ENCODE measurements at regions not wholly inside any gene's neighbourhood (a gene's known extent, or its start where the extent isn't known, plus 50 kb on each side); places are given as distances from the start of the nearest gene placed in this dataset.

GRCh38 chr4:128700659-128701350 is 108.7 kb upstream of the JADE1 start:
- H3K9me3 Mint-ChIP-seq (ENCODE audit: unreplicated experiment): no peaks in the 10 kb centered on the region
- H3K27ac Mint-ChIP-seq (ENCODE audit: unreplicated experiment): no peak overlapping the region
- Histone ChIP-seq H3K27me3 (replicated peaks; ENCODE audit: control insufficient read depth, insufficient read depth, low read length) (no peaks in the 10 kb centered on the region), H3K9me3 (no peaks in the 10 kb centered on the region), H3K4me3 (ENCODE audit: low read depth, low read length) (no peak overlapping the region), H3K36me3 (ENCODE audit: control insufficient read depth, insufficient read depth, low read length) (no peaks in the 10 kb centered on the region), H3K4me1 (no peaks in the 10 kb centered on the region)
- TF ChIP-seq CTCF (IDR thresholded peaks at IDR 0.05; ENCODE audit: insufficient read depth in 1 of 2, low read depth in 1 of 2, low read length in 1 of 2, severe bottlenecking in 1 of 2, unreplicated experiment in 1 of 2): no peak
- no peak overlapping the region for H3K4me3 Mint-ChIP-seq (ENCODE audit: unreplicated experiment)
- no peaks in the 10 kb centered on the region for H3K27me3 Mint-ChIP-seq (ENCODE audit: insufficient read depth, unreplicated experiment)
- H3K36me3 Mint-ChIP-seq (ENCODE audit: insufficient read depth, unreplicated experiment): no peaks in the 10 kb centered on the region
- ChIA-PET POLR2A (no interaction called here), CTCF (no interaction called here)
- H3K4me1 Mint-ChIP-seq (ENCODE audit: low read depth, unreplicated experiment): peaks cover 7% of the 10 kb centered on the region
- DNase-seq: no peak
- intact Hi-C loops (cut with micrococcal nuclease; ENCODE audit: unreplicated experiment): no loop called here
- BruUV-seq (replicated peaks): no TSS peak

- H3K4me1 Mint-ChIP-seq (ENCODE audit: low read depth, unreplicated experiment): peaks cover 7% of the 10 kb centered on the region
- H3K4me3 Mint-ChIP-seq (ENCODE audit: unreplicated experiment): no peak overlapping the region
- no peaks in the 10 kb centered on the region for H3K4me1 ChIP-seq
- intact Hi-C loops (cut with micrococcal nuclease; ENCODE audit: unreplicated experiment): no loop called here
- POLR2A ChIA-PET: no interaction called here
- no TSS peak for BruUV-seq (replicated peaks)
- no peaks in the 10 kb centered on the region for H3K36me3 Mint-ChIP-seq (ENCODE audit: insufficient read depth, unreplicated experiment)
- no peaks in the 10 kb centered on the region for H3K27me3 ChIP-seq (replicated peaks; ENCODE audit: control insufficient read depth, insufficient read depth, low read length)
- CTCF ChIA-PET: no interaction called here
- no peak for DNase-seq
- H3K27me3 Mint-ChIP-seq (ENCODE audit: insufficient read depth, unreplicated experiment): no peaks in the 10 kb centered on the region
- peaks cover 2% of the 10 kb centered on the region for H3K9me3 Mint-ChIP-seq (ENCODE audit: unreplicated experiment)
- H3K4me3 ChIP-seq (ENCODE audit: low read depth, low read length): no peak overlapping the region
- H3K27ac Mint-ChIP-seq (ENCODE audit: unreplicated experiment): no peak overlapping the region
- no peak for TF ChIP-seq CTCF (IDR thresholded peaks at IDR 0.05; ENCODE audit: insufficient read depth in 1 of 2, low read depth in 1 of 2, low read length in 1 of 2, severe bottlenecking in 1 of 2, unreplicated experiment in 1 of 2)
- H3K9me3 ChIP-seq: no peaks in the 10 kb centered on the region
- no peaks in the 10 kb centered on the region for H3K36me3 ChIP-seq (ENCODE audit: control insufficient read depth, insufficient read depth, low read length)
These were observed 111.1 kb upstream of the JADE1 start for GRCh38 chr4:128698386-128698785.

- BruUV-seq (replicated peaks): no TSS peak
- H3K4me3 Mint-ChIP-seq (ENCODE audit: unreplicated experiment): no peak overlapping the region
- H3K9me3 ChIP-seq: no peaks in the 10 kb centered on the region
- H3K4me3 ChIP-seq (ENCODE audit: low read depth, low read length): no peak overlapping the region
- no peaks in the 10 kb centered on the region for H3K27me3 Mint-ChIP-seq (ENCODE audit: insufficient read depth, unreplicated experiment)
- H3K36me3 ChIP-seq (ENCODE audit: control insufficient read depth, insufficient read depth, low read length): no peaks in the 10 kb centered on the region
- H3K9me3 Mint-ChIP-seq (ENCODE audit: unreplicated experiment): peaks cover 8% of the 10 kb centered on the region
- POLR2A ChIA-PET: no interaction called here
- no peak for TF ChIP-seq CTCF (IDR thresholded peaks at IDR 0.05; ENCODE audit: insufficient read depth in 1 of 2, low read depth in 1 of 2, low read length in 1 of 2, severe bottlenecking in 1 of 2, unreplicated experiment in 1 of 2)
- H3K36me3 Mint-ChIP-seq (ENCODE audit: insufficient read depth, unreplicated experiment): no peaks in the 10 kb centered on the region
- peaks cover 7% of the 10 kb centered on the region for H3K4me1 Mint-ChIP-seq (ENCODE audit: low read depth, unreplicated experiment)
- CTCF ChIA-PET: no interaction called here
- H3K27ac Mint-ChIP-seq (ENCODE audit: unreplicated experiment): no peak overlapping the region
- intact Hi-C loops (cut with micrococcal nuclease; ENCODE audit: unreplicated experiment): no loop called here
- no peaks in the 10 kb centered on the region for H3K4me1 ChIP-seq
- DNase-seq: no peak
- no peaks in the 10 kb centered on the region for H3K27me3 ChIP-seq (replicated peaks; ENCODE audit: control insufficient read depth, insufficient read depth, low read length)
These were observed 112.2 kb upstream of the JADE1 start for GRCh38 chr4:128697323-128697722.

Measured in Caco-2 (cell line).